ENCODE measurements at regions not wholly inside any gene's neighbourhood (a gene's known extent, or its start where the extent isn't known, plus 50 kb on each side); places are given as distances from the start of the nearest gene placed in this dataset.
"Not testable (repeated sequence)": the region's sequence is repeated elsewhere in the genome, so short reads cannot be mapped to it uniquely, and the experiment has no call there.

GRCh38 chr17:64779376-64780095 is 117.4 kb upstream of the SMURF2 start:
- Histone ChIP-seq H3K9me3 (ENCODE audit: control insufficient read depth, low read length) (no peaks in the 10 kb centered on the region), H3K14ac (ENCODE audit: low read length in 2 of 2) (no peak overlapping the region), H4K91ac (ENCODE audit: low read length) (peak overlapping the region; percentile 6), H3K4me2 (ENCODE audit: low read length, poor library complexity, severe bottlenecking) (peak overlapping the region; percentile 78), H2BK12ac (ENCODE audit: low read length in 2 of 2) (no peak overlapping the region), H3K27ac (ENCODE audit: low read length, poor library complexity, severe bottlenecking) (no peak overlapping the region), H2AK5ac (ENCODE audit: low read length, severe bottlenecking) (no peak overlapping the region), H2BK15ac (ENCODE audit: low read depth, poor library complexity, severe bottlenecking) (peak overlapping the region; percentile 88), H2AFZ (ENCODE audit: low read depth, low read length) (no peak overlapping the region), H3K4ac (ENCODE audit: low read depth in 1 of 2, low read length in 2 of 2) (no peak overlapping the region), H3K27me3 (ENCODE audit: control insufficient read depth in 1 of 2, insufficient read depth in 1 of 2, low read length in 2 of 2) (peaks cover 6 to 30% of the 10 kb centered on the region in 2 experiments), H2BK120ac (ENCODE audit: low read depth, low read length) (no peak overlapping the region), H4K8ac (ENCODE audit: low read length) (no peak overlapping the region), H3K36me3 (ENCODE audit: control insufficient read depth in 1 of 2, insufficient read depth in 2 of 2, low read depth in 1 of 2, low read length in 2 of 2) (peaks cover 26 to 29% of the 10 kb centered on the region in 2 experiments), H3K4me1 (ENCODE audit: control insufficient read depth, insufficient read depth, low read depth, low read length) (peaks cover 48% of the 10 kb centered on the region), H3K23ac (ENCODE audit: low read length in 2 of 2) (no peak overlapping the region), H3K79me1 (replicated peaks; ENCODE audit: low read length, poor library complexity, severe bottlenecking) (peaks cover 2% of the 10 kb centered on the region), H3K18ac (ENCODE audit: low read depth in 1 of 2, low read length in 2 of 2) (peak overlapping the region in 1 of 2 experiments; percentile 8), H2BK5ac (ENCODE audit: low read depth, low read length, poor library complexity, severe bottlenecking) (no peak overlapping the region), H3K4me3 (ENCODE audit: insufficient read depth in 1 of 2, low read depth in 1 of 2, low read length in 2 of 2) (no peak overlapping the region), H3K9ac (ENCODE audit: low read length) (no peak overlapping the region)
- 20% methylated on average over 38 of the region's 43 CpGs for WGBS
- DNase-seq = no peak

- H3K79me1 ChIP-seq (replicated peaks; ENCODE audit: low read length, poor library complexity, severe bottlenecking); H3K23ac ChIP-seq (ENCODE audit: low read length in 2 of 2); H3K4ac ChIP-seq (ENCODE audit: low read depth in 1 of 2, low read length in 2 of 2); H2AFZ ChIP-seq (ENCODE audit: low read depth, low read length); H2BK12ac ChIP-seq (ENCODE audit: low read length in 2 of 2); DNase-seq; H3K14ac ChIP-seq (ENCODE audit: low read length in 2 of 2); H3K9ac ChIP-seq (ENCODE audit: low read length); H2BK120ac ChIP-seq (ENCODE audit: low read depth, low read length); H2BK5ac ChIP-seq (ENCODE audit: low read depth, low read length, poor library complexity, severe bottlenecking); H3K27ac ChIP-seq (ENCODE audit: low read length, poor library complexity, severe bottlenecking); H3K4me2 ChIP-seq (ENCODE audit: low read length, poor library complexity, severe bottlenecking); H3K4me3 ChIP-seq (ENCODE audit: insufficient read depth in 1 of 2, low read depth in 1 of 2, low read length in 2 of 2); H3K9me3 ChIP-seq (ENCODE audit: control insufficient read depth, low read length); H2AK5ac ChIP-seq (ENCODE audit: low read length, severe bottlenecking); H4K8ac ChIP-seq (ENCODE audit: low read length); H2BK15ac ChIP-seq (ENCODE audit: low read depth, poor library complexity, severe bottlenecking); H3K18ac ChIP-seq (ENCODE audit: low read depth in 1 of 2, low read length in 2 of 2): not testable (repeated sequence)
- Histone ChIP-seq H3K27me3 (ENCODE audit: control insufficient read depth in 1 of 2, insufficient read depth in 1 of 2, low read length in 2 of 2) (peaks cover 6 to 30% of the 10 kb centered on the region in 2 experiments), H4K91ac (ENCODE audit: low read length) (peak overlapping the region; percentile 84), H3K4me1 (ENCODE audit: control insufficient read depth, insufficient read depth, low read depth, low read length) (peaks cover 52% of the 10 kb centered on the region), H3K36me3 (ENCODE audit: control insufficient read depth in 1 of 2, insufficient read depth in 2 of 2, low read depth in 1 of 2, low read length in 2 of 2) (peaks cover 21 to 24% of the 10 kb centered on the region in 2 experiments)
- 40% methylated on average over 13 of the region's 13 CpGs for WGBS
Measured at GRCh38 chr17:64779098-64779375, 116.9 kb upstream of the SMURF2 start.

- Histone ChIP-seq H3K9me3 (ENCODE audit: control insufficient read depth, low read length) (no peaks in the 10 kb centered on the region), H2BK15ac (ENCODE audit: low read depth, poor library complexity, severe bottlenecking) (no peak overlapping the region), H3K18ac (ENCODE audit: low read depth in 1 of 2, low read length in 2 of 2) (peak overlapping the region; percentile 48 to 75), H3K27me3 (ENCODE audit: control insufficient read depth in 1 of 2, insufficient read depth in 1 of 2, low read length in 2 of 2) (peaks cover 6 to 30% of the 10 kb centered on the region in 2 experiments), H3K36me3 (ENCODE audit: control insufficient read depth in 1 of 2, insufficient read depth in 2 of 2, low read depth in 1 of 2, low read length in 2 of 2) (peaks cover 16 to 18% of the 10 kb centered on the region in 2 experiments), H2BK5ac (ENCODE audit: low read depth, low read length, poor library complexity, severe bottlenecking) (no peak overlapping the region), H2AFZ (ENCODE audit: low read depth, low read length) (no peak overlapping the region), H3K23ac (ENCODE audit: low read length in 2 of 2) (peak overlapping the region in 1 of 2 experiments; percentile 93), H2AK5ac (ENCODE audit: low read length, severe bottlenecking) (no peak overlapping the region), H3K9ac (ENCODE audit: low read length) (peak overlapping the region; percentile 30), H3K4me3 (ENCODE audit: insufficient read depth in 1 of 2, low read depth in 1 of 2, low read length in 2 of 2) (peak overlapping the region in 1 of 2 experiments; percentile 56), H4K8ac (ENCODE audit: low read length) (peak overlapping the region; percentile 77), H3K14ac (ENCODE audit: low read length in 2 of 2) (peak overlapping the region in 1 of 2 experiments; percentile 93), H4K91ac (ENCODE audit: low read length) (peak overlapping the region; percentile 84), H3K4ac (ENCODE audit: low read depth in 1 of 2, low read length in 2 of 2) (peak overlapping the region in 1 of 2 experiments; percentile 24), H3K4me2 (ENCODE audit: low read length, poor library complexity, severe bottlenecking) (no peak overlapping the region), H3K79me1 (replicated peaks; ENCODE audit: low read length, poor library complexity, severe bottlenecking) (peaks cover 5% of the 10 kb centered on the region), H2BK12ac (ENCODE audit: low read length in 2 of 2) (peak overlapping the region in 1 of 2 experiments; percentile 65), H3K27ac (ENCODE audit: low read length, poor library complexity, severe bottlenecking) (no peak overlapping the region), H2BK120ac (ENCODE audit: low read depth, low read length) (no peak overlapping the region), H3K4me1 (ENCODE audit: control insufficient read depth, insufficient read depth, low read depth, low read length) (peaks cover 57% of the 10 kb centered on the region)
- 10% methylated on average over 91 of the region's 107 CpGs for WGBS
- DNase-seq = no peak
Measured at GRCh38 chr17:64778240-64779097, 116.4 kb upstream of the SMURF2 start.
